ENCODE measurements at regions not wholly inside any gene's neighbourhood (a gene's known extent, or its start where the extent isn't known, plus 50 kb on each side); places are given as distances from the start of the nearest gene placed in this dataset.
A peak's percentile ranks its signal among the peaks of the same experiment; 100 is the strongest.

DNA sequence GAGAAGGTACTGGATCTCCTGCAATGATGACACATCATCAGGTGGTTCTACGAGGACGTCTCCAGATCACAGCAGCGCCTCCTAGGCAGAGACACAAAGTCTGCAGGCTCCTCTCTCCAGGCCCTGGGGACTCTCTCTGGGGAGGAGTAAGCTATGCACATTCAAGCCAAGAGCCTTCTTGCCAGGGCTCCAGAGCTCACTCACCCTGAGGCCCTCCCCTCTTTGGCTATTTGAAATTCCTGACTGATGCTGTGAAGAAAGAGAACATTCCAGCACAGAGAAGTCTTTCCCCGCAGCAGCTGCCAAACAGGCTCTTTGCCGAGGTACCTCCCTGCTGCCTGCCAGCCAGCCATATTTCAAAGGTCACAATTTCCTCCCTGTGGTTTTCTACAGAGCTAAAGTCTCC, 204.9 kb downstream of the CSNK2A3 start:
- Histone ChIP-seq H3K27me3 (replicated peaks; ENCODE audit: insufficient read depth) (no peaks in the 10 kb centered on the region), H3K4me3 (no peak overlapping the region), H3K27ac (peak overlapping the region in 1 of 2 donors; percentile 24), H3K36me3 (no peaks in the 10 kb centered on the region), H3K9me3 (no peaks in the 10 kb centered on the region), H3K4me1 (ENCODE audit: control insufficient read depth in 1 of 2, low read depth in 2 of 2) (peaks cover 11 to 36% of the 10 kb centered on the region in 2 donors)
- peak; percentile 95 for ATAC-seq (ENCODE audit: insufficient number of reproducible peaks, low FRiP score, low read depth)
- peak; percentile 57 for DNase-seq (ENCODE audit: low spot score)
- peak; percentile 40 for TF ChIP-seq CTCF (IDR thresholded peaks at IDR 0.05)

- H3K36me3 ChIP-seq, result no peaks in the 10 kb centered on the region
- H3K27ac ChIP-seq, result no peak overlapping the region
- no peak for DNase-seq (ENCODE audit: low spot score)
- H3K9me3 ChIP-seq, result no peaks in the 10 kb centered on the region
- no peak for ATAC-seq (ENCODE audit: insufficient number of reproducible peaks, low FRiP score, low read depth)
- no peak for TF ChIP-seq CTCF (IDR thresholded peaks at IDR 0.05)
- no peak overlapping the region for H3K4me3 ChIP-seq
- H3K27me3 ChIP-seq (replicated peaks; ENCODE audit: insufficient read depth), result no peaks in the 10 kb centered on the region
- peaks cover 15 to 49% of the 10 kb centered on the region in 2 donors for H3K4me1 ChIP-seq (ENCODE audit: control insufficient read depth in 1 of 2, low read depth in 2 of 2)
These were observed 206.2 kb downstream of the CSNK2A3 start for GRCh38 chr11:11146830-11147229.

- Histone ChIP-seq H3K36me3 (no peaks in the 10 kb centered on the region), H3K4me1 (ENCODE audit: control insufficient read depth in 1 of 2, low read depth in 2 of 2) (peaks cover 25 to 56% of the 10 kb centered on the region in 2 donors)
- ATAC-seq (ENCODE audit: insufficient number of reproducible peaks, low FRiP score, low read depth), result no peak
These were observed 209.2 kb downstream of the CSNK2A3 start for GRCh38 chr11:11143849-11144248.

DNA sequence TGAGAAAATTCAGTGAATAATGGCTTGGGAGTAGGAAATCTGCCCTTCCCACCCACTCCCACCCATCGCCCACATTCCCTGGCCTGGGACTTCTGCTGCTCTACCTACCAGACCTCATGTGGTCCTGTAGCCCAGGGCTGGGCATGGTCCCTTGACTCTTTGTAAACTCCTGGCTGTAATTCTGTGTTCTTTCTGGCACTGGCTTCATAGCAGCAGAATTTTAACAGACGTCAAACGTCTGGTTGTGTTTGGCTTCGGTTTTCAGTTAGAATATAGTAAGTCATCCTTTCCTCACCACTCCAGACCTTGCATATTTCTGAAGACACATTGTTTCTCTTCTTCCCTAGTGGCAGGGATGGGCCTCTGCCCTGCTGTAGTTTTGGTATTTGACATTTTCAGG, 210.6 kb downstream of the CSNK2A3 start:
- H3K4me1 ChIP-seq (ENCODE audit: control insufficient read depth in 1 of 2, low read depth in 2 of 2), result peaks cover 16 to 44% of the 10 kb centered on the region in 2 donors
- no peaks in the 10 kb centered on the region for H3K36me3 ChIP-seq
- no peaks in the 10 kb centered on the region for H3K27me3 ChIP-seq (replicated peaks; ENCODE audit: insufficient read depth)
- no peak overlapping the region for H3K4me3 ChIP-seq
- H3K9me3 ChIP-seq, result no peaks in the 10 kb centered on the region
- H3K27ac ChIP-seq, result peak overlapping the region; percentile 55 to 67
- DNase-seq (ENCODE audit: low spot score), result no peak
- no peak for TF ChIP-seq CTCF (IDR thresholded peaks at IDR 0.05)
- ATAC-seq (ENCODE audit: insufficient number of reproducible peaks, low FRiP score, low read depth), result peak; percentile 11

More at GRCh38 chr11:11143849-11144248, 209.2 kb downstream of the CSNK2A3 start:
- no peak overlapping the region for H3K4me3 ChIP-seq
- no peaks in the 10 kb centered on the region for H3K27me3 ChIP-seq (replicated peaks; ENCODE audit: insufficient read depth)
- H3K9me3 ChIP-seq, result no peaks in the 10 kb centered on the region
- no peak for TF ChIP-seq CTCF (IDR thresholded peaks at IDR 0.05)
- no peak for DNase-seq (ENCODE audit: low spot score)
- H3K27ac ChIP-seq, result peak overlapping the region in 1 of 2 donors; percentile 35

GRCh38 chr11:11141065-11141464, 212.0 kb downstream of the CSNK2A3 start:
- Histone ChIP-seq H3K27me3 (replicated peaks; ENCODE audit: insufficient read depth) (no peaks in the 10 kb centered on the region), H3K4me1 (ENCODE audit: control insufficient read depth in 1 of 2, low read depth in 2 of 2) (peaks cover 15 to 38% of the 10 kb centered on the region in 2 donors), H3K4me3 (peak overlapping the region; percentile 24), H3K36me3 (no peaks in the 10 kb centered on the region), H3K9me3 (no peaks in the 10 kb centered on the region), H3K27ac (peak overlapping the region; percentile 24 to 67)
- DNase-seq (ENCODE audit: low spot score) (no peak), ATAC-seq (ENCODE audit: insufficient number of reproducible peaks, low FRiP score, low read depth) (peak; percentile 18)
- TF ChIP-seq CTCF (IDR thresholded peaks at IDR 0.05), result no peak
